SK-N-MC (cell line): ENCODE measurements at regions not wholly inside any gene's neighbourhood (a gene's known extent, or its start where the extent isn't known, plus 50 kb on each side); places are given as distances from the start of the nearest gene placed in this dataset.

Experiments used
- DNase-seq: peaks from one replicate; pipeline ENCODE4 v3.0.0-alpha.2; 2011; ENCODE audit warnings: low read depth, low spot score
- H3K27ac ChIP-seq: fragments of 200-600 bp; sonication (generic); 2 replicates; pipeline ENCODE4 v1.5.1; 2016; ENCODE audit warnings: mixed run types
- H3K36me3 ChIP-seq: fragments of 200-600 bp; sonication (generic); 2 replicates; pipeline ENCODE4 v1.6.1; 2017; ENCODE audit warnings: antibody characterized with exemption, low read length, mixed read lengths; ENCODE audit not compliant: insufficient read depth
- H3K4me3 ChIP-seq: fragments of 200-600 bp; sonication (generic); 2 replicates; pipeline ENCODE4 v1.5.1; 2016
- H3K9ac ChIP-seq: fragments of 200-600 bp; sonication (generic); 2 replicates; pipeline ENCODE4 v1.8.0; 2017; ENCODE audit warnings: mixed run types, mixed read lengths; ENCODE audit not compliant: insufficient read length
- H3K9me3 ChIP-seq: fragments of 200-600 bp; sonication (generic); 2 replicates; pipeline ENCODE4 v1.6.1; 2017; ENCODE audit warnings: low read depth, mild to moderate bottlenecking, antibody characterized with exemption, low read length, moderate library complexity, mixed read lengths
- EZH2 ChIP-seq: fragments of 200-600 bp; sonication (generic); IDR thresholded peaks from one replicate; pipeline ENCODE4 v1.6.1; 2017; ENCODE audit warnings: antibody characterized with exemption
- FOXP2 ChIP-seq: optimal IDR thresholded peaks from 2 replicates; pipeline ENCODE3; 2011; ENCODE audit warnings: mild to moderate bottlenecking, moderate library complexity; ENCODE audit not compliant: insufficient read depth; ENCODE audit errors: extremely low read length, control extremely low read depth
- POLR2AphosphoS5 ChIP-seq: IDR thresholded peaks from 2 replicates; pipeline ENCODE4 v1.6.1; 2012; ENCODE audit warnings: mild to moderate bottlenecking, low read depth, low read length, borderline replicate concordance

DNA sequence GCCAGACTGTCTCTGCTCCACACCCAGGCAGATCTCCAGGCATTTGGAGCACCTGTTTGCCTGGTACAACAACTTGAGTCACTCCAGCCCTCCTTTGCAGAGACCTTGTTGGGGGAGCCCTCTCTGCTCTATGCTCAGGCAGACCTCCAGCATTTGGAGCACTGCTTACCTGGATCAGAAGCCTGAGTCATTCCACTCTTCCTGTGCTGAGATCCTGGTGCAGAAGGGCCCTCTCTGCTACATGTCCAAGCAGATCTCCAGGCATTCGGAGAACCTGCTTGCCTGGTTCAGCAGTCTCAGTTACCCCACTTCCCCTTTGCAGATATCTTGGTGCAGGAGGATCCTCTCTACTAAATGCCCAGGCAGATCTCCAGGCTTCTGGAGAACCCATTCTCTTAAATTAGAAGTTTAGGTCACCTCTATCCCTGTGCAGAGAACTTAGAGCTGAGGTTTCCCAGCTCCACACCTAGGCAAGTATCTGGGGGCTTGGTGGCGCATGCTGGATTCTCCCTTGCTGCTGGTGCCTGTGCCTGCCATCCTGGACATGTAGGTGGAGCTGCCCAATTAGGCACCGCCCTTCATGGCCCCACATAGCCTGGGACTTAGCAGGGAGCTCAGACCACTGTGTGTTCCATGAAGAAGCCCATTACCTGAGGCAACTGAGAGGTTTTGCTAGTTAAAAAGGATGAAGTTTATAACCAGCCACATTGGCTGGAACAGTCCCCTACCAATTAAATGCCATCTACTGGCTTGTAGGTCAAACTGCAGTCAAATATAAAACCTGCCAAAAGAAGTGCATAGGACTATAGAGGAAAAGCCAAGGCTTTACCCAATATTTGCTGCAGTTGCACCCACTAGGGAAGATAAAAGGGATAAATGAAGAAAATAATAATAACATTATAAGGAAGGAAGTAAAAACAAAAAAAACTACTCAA lies 97.6 kb upstream of the SLITRK6 start:
- Histone ChIP-seq H3K27ac (no peak overlapping the region), H3K36me3 (no peaks in the 10 kb centered on the region), H3K4me3 (no peak overlapping the region), H3K9me3 (no peaks in the 10 kb centered on the region), H3K9ac (no peak overlapping the region)
- DNase-seq, result no peak
- TF ChIP-seq FOXP2 (no peak), EZH2 (no peak), POLR2AphosphoS5 (no peak)

DNA sequence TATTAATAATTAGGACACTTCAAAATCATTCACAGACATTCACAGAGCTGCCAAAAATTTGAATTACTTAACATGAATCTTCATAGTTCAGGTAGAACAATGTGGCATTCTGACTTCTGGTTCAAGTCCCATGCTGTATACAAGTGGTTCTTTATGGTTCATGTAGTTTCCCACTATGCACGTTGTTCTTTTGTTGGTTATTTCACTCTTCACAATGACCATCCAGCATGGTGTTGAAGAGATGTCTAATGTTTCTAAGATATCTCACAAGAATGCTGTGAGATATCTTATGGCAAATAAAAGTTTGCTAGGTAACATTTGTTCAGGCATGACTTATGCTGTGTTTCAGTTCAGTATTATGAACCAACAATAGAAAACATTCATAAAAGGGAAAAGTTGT lies 88.2 kb upstream of the SLITRK6 start:
- no peak overlapping the region for H3K9ac ChIP-seq
- no peak for DNase-seq
- TF ChIP-seq EZH2, result no peak
- no peak for TF ChIP-seq POLR2AphosphoS5
- no peak for TF ChIP-seq FOXP2
- no peak overlapping the region for H3K27ac ChIP-seq
- no peaks in the 10 kb centered on the region for H3K9me3 ChIP-seq
- no peak overlapping the region for H3K4me3 ChIP-seq
- H3K36me3 ChIP-seq, result no peaks in the 10 kb centered on the region

DNA sequence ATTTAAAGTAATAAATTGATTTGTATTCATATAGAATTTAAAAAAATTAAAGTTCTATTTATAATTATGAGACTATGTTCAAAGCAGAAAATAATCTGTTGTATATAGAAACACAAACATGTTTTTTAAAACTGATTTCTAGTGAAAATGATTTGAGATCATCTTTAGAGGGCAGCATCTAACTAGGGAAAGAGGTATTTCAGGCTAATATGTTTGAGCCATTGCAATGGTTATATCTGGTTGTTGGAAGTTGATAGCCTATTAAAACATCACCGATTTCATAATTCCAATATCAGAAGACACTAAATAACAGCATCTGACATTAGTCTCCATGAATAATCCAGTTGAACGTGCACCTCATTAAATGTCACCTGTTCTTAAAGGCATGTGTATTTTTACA lies 79.8 kb upstream of the SLITRK6 start:
- TF ChIP-seq EZH2, result no peak
- no peak for TF ChIP-seq POLR2AphosphoS5
- TF ChIP-seq FOXP2, result no peak
- H3K4me3 ChIP-seq, result no peak overlapping the region
- no peak overlapping the region for H3K27ac ChIP-seq
- DNase-seq, result no peak
- H3K9ac ChIP-seq, result no peak overlapping the region
- peaks cover 3% of the 10 kb centered on the region; the same call in 1 of the 2 replicates for H3K9me3 ChIP-seq
- no peaks in the 10 kb centered on the region for H3K36me3 ChIP-seq

- no peak for TF ChIP-seq POLR2AphosphoS5
- no peak for TF ChIP-seq EZH2
- TF ChIP-seq FOXP2, result no peak
- Histone ChIP-seq H3K4me3 (no peak overlapping the region), H3K9ac (no peak overlapping the region), H3K9me3 (no peaks in the 10 kb centered on the region), H3K27ac (no peak overlapping the region), H3K36me3 (no peaks in the 10 kb centered on the region)
- peak; percentile 6 for DNase-seq
Observed at GRCh38 chr13:85864963-85865530, 65.8 kb upstream of the SLITRK6 start.

DNA sequence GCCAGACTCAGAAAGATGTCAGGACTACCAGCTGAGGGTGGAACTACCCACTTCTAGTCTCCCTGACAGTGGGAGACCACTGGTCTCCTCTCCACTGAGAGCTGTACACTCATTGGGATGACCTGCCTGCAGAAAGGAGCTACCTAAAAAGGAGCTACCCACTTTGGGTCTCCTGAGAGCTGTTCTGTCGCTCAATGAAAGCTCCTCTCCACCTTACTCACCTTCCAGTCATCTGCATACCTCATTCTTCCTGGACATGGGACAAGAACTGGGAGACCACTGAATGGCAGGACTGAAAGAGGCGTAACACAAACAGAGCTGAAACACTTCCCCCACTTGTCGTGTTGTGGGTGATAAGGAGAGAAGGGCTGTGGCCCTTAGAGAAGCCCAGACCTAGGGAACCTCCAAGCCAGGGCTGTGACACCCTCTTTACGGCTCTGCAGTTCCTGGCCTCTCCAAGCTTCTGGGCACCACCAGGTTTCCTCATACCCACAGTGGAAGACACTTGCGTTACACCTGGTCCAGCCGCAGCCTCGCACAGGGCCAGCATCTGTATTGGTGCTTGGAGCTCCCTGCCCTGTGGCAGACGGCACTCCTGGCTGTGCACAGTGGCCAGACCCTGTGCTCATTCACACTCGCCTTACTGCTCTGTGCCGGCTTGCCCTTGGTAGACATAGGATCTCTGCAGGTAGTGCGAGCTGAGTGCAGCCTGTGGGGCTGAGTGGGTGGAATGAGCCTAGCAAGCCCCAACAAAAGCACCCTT lies 54.9 kb upstream of the SLITRK6 start:
- DNase-seq, result no peak

GRCh38 chr13:85853161-85853894 lies 54.1 kb upstream of the SLITRK6 start:
- Histone ChIP-seq H3K36me3 (no peaks in the 10 kb centered on the region), H3K9me3 (no peaks in the 10 kb centered on the region; the same call in 1 of the 2 replicates)

More for the DNA sequence above, 54.9 kb upstream of the SLITRK6 start:
- no peak overlapping the region for H3K4me3 ChIP-seq
- no peak for TF ChIP-seq POLR2AphosphoS5
- TF ChIP-seq EZH2, result no peak
- TF ChIP-seq FOXP2, result no peak
- no peak overlapping the region for H3K27ac ChIP-seq
- H3K36me3 ChIP-seq, result no peaks in the 10 kb centered on the region
- H3K9me3 ChIP-seq, result no peaks in the 10 kb centered on the region
- H3K9ac ChIP-seq, result no peak overlapping the region

More at GRCh38 chr13:85853161-85853894, 54.1 kb upstream of the SLITRK6 start:
- TF ChIP-seq EZH2, result no peak
- no peak for TF ChIP-seq POLR2AphosphoS5
- TF ChIP-seq FOXP2, result no peak
- Histone ChIP-seq H3K27ac (no peak overlapping the region), H3K4me3 (no peak overlapping the region), H3K9ac (no peak overlapping the region)
- DNase-seq, result no peak
